T47D (cell line): ENCODE measurements at regions not wholly inside any gene's neighbourhood (a gene's known extent, or its start where the extent isn't known, plus 50 kb on each side); places are given as distances from the start of the nearest gene placed in this dataset.

Source experiments
- DNase-seq, 2 experiments: peaks; one replicate each; pipeline versions ENCODE4 v3.0.0 to v3.0.0-alpha.2; 2011 to 2012; ENCODE audit warnings: low read depth in 1 of 2, low spot score in 1 of 2
- JUND ChIP-seq: IDR thresholded peaks from 2 replicates; pipeline ENCODE4 v1.6.1; 2012; ENCODE audit warnings: low read depth
- in situ Hi-C: cut with HindIII; loops from 2 replicates; pipeline ENCODE4 v1.10.0; 2016; ENCODE audit warnings: low sequenced_read_pairs, low pct_unique_long_range_greater_than_20kb

DNA sequence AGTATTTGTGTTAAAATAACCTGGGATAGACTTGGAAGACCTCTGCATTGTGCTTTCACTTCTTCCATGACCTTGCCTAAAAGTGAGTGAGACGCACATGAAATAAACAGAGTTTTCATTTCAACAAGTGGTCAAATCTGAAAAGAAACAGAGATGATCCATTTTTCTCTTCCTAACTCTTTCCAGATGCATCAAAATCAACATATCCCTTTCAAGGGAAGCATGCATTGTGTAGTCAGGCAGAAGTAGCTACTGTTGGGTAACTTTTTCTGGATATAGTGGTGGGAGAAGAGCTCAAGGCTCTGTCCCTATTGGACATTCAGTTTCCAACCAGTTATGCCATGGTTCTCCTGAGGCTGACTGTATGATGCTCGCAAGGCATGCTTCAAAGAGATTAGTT, 233.0 kb upstream of the JAG1 start:
- no peak for TF ChIP-seq JUND
- no peak for DNase-seq
- in situ Hi-C loops, result no loop called here

DNA sequence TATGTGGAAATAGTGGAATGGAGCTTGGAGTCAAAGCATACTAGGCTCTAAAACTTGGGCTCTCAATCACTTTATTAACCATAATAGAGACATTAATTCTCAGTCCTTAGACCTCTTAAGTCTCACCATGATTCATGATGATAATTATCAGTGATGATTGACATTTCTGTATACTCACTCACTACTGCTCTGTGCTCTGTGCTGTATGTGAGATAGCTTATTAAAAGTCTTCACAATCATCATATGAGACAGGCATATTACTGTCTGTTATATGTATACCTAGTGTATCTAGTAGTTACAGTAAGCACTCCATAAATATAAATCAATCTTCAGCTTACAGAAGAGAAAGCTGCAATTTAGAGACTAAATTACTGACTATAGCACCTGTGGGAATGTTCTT, 236.0 kb upstream of the JAG1 start:
- DNase-seq, result no peak
- in situ Hi-C loops, result no loop called here

DNA sequence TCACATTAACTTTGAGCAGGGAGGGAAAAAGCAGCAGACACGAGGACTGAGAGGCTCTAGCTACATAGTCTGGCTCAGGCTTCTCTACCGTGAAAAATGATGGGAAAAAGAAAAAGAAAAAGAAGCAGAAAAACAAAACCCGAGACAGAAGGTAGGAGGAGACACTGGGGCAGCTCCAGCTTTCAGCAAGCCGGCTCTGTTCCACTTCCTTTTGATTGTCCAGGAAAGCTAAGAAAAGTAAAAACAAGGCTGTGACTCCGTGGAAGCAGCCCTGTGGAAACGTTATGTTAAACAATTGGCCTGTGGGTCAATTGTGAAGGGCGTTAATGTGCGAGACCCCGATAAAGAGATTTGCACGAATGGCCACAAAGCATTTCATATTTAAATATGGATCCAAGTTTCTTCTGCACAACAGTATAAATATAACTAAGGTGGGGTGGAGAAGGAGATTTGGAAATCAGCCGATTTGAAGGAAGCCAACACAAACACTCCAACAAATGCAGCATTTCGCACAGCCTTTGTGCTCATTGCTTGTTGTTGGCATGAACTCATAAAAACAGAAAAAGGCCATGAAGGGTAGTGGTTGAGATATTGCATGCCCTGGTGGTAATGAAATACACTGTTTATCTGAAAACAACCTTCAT, 236.9 kb upstream of the JAG1 start:
- no peak for DNase-seq

More for the DNA sequence above, 236.0 kb upstream of the JAG1 start:
- TF ChIP-seq JUND, result no peak

DNA sequence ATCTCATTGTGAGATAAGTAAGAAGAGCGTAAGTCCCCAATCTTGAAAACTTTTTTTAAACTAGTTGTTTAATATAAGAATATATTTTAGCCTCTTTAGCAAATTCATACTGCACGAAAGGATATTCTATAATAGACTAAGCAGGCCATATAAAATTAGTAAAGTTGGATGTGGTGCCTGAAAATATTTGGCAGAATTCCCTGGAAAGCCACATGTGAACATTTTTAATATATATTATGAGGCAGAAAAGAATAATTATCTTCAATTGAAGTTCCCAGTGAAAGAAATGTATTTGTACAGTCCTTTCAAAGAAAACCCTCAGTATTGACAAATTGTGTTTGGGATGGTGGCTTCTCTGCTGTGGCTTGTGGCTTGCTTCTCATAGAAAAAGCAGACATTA, 237.5 kb upstream of the JAG1 start:
- DNase-seq, result no peak
- in situ Hi-C loops, result no loop called here

More for the DNA sequence above, 236.9 kb upstream of the JAG1 start:
- in situ Hi-C loops, result no loop called here
- no peak for TF ChIP-seq JUND

DNA sequence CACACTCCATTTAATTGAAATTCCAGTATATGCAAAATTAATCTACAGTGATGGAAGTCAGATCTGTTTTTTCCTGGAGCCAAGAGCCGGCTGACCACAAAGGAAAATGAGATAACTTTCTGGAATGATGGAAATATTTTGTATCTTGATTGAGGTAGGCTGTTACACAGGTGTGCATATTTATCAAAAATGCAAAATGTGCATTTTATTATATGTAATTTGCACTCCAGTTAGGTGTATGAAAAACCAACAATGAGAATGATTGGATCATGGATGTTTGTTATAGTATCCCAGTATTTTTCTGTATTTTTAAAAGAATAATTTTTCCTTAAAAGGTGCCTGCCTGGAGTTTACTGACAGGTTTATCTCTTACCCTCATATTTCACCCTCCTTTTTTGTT, 242.0 kb upstream of the JAG1 start:
- TF ChIP-seq JUND, result no peak
- in situ Hi-C loops, result no loop called here

More for the DNA sequence above, 237.5 kb upstream of the JAG1 start:
- no peak for TF ChIP-seq JUND

DNA sequence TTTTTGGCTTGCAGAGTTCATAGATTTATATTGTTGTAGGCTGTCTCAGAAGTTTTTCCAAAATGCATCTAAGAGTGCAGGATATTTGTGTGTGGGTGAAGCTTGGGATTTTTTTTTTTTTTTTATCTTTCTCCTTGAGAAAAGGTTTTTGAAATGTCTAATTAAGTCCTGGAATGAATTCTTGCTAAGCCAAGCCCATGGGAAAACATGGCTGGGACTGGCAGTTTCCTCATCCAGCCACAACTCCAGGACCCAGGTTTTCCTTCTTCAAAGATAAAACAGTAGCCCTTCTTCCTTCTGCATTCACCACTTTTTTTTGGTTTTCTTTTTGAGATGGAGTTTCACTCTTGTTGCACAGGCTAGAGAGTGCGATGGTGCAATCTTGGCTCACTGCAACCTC, 242.5 kb upstream of the JAG1 start:
- TF ChIP-seq JUND, result no peak
- in situ Hi-C loops, result no loop called here

More for the DNA sequence above, 242.0 kb upstream of the JAG1 start:
- no peak for DNase-seq

DNA sequence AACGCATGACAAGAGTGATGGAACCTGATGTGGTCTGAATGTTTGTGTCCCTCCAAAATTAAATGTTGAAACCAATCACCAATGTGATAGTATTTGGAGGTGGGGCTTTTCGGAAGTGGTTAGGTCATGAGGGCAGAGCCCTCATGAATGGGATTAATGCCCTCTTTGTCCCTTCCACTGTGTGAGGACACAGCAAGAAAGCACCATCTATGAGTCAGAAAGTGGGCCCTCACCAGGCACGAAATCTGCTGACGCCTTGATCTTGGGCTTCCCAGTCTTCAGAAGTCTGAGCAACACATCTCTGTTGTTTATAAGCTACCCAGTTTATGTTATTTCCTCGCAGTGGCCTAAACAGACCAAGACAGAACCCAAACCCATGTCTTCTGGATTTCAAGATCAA, 244.0 kb upstream of the JAG1 start:
- in situ Hi-C loops, result no loop called here
- no peak for TF ChIP-seq JUND
- no peak for DNase-seq

More for the DNA sequence above, 242.5 kb upstream of the JAG1 start:
- no peak for DNase-seq

DNA sequence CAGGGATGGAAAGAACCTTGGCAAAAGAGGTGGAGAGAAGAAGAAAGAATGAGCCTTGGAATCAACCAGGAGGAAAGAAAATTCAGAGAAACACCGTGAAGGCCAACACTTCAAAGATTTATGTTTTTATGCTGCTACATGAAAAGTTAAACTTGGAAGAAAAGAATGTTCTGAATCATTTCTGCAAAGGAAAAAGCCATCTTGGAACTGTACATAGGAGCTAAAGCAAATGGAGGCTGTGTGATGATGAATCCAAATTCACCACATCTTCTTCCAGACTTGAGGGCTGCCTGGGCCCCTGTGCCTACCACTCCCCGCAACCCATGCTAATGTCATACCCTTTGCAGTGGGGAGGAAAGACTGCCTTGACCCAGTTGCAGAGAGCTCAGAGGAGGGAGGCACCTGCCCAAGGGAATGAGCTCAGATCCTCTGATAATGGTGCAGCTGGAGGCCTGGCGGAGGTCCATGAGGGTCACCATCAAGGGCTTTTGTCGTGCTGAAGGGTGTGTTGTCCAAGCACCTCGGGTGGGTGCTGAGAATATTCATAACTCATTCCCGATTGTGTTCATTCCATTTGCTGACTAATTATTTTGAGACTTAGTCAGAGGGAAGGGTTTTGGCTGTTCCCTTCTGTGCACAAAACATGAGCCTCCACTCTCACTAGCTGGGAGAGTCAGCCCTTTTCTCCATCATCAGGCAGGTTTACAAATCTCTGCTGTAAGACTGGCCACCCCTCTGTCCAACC, 245.8 kb upstream of the JAG1 start:
- TF ChIP-seq JUND, result no peak
- no peak for DNase-seq
- in situ Hi-C loops, result no loop called here

DNA sequence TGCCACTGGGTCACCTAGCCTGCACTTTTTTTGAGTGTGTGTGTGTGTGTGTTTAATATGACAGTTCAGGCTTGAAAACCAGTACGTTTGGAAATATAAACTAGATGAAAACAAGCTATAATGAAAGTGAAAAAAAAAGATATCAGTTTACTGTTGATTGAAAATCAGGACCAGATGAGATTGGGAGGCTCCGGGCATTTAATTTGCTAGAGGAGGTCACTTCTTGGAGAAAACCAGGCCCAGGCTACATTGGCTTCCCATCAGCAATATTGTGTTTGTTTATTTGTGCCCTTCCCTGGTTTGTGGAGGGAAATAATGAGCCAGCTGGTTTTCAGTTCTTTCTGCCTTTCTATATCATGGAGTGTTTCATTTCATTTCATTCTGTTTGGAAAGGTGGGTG, 246.6 kb upstream of the JAG1 start:
- in situ Hi-C loops, result no loop called here
- no peak for DNase-seq
- no peak for TF ChIP-seq JUND

DNA sequence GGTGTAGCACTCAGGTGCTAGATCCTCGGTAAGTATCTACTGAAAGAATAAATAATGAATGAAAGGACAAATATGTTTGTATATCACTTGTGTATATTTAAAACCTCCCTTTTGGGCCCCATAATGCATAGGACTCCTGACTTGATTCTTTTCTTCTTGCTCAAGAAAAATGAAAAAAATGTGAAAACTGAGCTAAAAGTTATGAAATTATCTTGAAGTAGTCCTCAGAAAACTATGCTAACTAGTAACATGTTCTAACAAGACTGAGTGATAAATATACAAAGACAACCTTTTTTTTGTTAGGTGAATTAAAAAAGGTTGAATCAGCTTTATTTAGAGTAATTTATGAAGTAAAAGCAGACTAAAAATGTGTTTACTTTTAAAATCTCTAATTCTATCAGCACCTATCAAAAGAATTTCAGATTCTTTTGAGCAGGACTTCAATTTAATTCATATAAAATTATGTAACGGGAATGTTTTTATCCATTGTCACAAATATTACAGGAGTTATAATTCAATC, 247.8 kb upstream of the JAG1 start:
- no peak for DNase-seq
- in situ Hi-C loops, result no loop called here
- TF ChIP-seq JUND, result no peak

DNA sequence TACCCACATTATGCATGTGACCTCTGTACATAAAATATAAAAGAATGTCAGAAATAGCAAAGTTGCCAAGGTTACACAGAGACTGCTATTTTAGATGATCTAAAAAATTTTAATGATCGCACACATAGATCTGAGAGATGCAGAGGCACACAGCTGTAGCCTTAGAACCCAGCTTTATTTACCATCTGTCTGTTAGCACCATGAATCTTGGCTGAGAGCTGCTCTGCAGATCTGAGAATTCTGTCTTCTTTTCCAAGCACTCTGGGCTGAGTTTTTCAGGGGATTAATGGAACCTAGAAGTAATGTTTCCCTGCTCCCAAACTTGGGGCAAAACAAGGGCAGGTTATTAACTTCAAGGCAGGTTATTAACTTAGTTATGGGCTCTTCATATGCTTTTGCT, 248.7 kb upstream of the JAG1 start:
- TF ChIP-seq JUND, result no peak
- in situ Hi-C loops, result no loop called here
- no peak for DNase-seq

DNA sequence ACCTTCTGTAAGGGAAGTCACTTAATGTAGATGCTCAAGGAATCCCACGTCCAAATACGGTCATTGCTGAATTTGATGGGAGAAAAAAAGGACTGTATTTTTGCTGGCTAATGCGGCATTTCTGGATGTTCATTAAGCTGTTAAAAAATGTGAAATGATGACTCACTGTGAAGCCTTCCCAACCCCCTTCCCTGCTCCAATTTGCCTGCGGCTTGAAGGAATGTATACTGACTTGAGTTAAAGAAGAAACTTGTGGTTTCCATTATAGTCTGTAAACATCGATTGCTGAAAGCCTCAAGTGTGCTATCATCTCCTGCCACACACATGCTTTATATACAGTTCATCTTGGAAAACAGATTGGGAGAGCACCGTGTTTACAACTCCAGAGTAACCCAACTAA, 249.1 kb upstream of the JAG1 start:
- no peak for TF ChIP-seq JUND
- no peak for DNase-seq
- in situ Hi-C loops, result no loop called here

DNA sequence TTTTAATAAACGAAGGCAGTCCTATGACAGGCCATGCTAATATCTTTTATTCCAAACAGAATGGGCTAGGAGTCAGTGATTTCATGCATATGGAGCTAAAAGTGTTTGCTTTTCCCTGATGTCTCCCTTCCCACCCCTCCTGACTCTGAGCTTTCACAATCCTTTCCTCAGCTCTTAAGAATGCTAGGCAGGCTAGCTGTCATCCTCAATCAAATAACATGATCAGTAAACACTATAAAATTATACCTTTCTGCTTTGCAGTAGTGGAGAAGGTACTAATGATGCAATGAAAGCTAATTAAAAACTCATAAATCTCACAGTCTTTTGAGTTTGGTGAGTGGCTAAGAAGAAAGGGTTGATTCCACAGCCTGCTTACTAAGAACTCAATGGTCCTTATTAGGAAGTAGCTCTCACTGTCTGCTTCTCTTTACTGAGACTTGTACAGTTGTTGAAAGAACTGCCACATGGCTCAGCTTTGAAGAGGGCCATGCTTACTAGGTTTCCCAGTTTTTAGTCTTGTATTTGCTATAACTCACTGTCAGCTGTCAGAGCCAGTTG, 250.9 kb upstream of the JAG1 start:
- TF ChIP-seq JUND, result peak; percentile 65; the same call in 1 of the 2 replicates
- peak; percentile 23 to 26 for DNase-seq

More for the DNA sequence above, 250.9 kb upstream of the JAG1 start:
- in situ Hi-C loops, result no loop called here
